GM21576 (cell line): ENCODE measurements at regions not wholly inside any gene's neighbourhood (a gene's known extent, or its start where the extent isn't known, plus 50 kb on each side); places are given as distances from the start of the nearest gene placed in this dataset.

Experiments
- ATAC-seq: cut with Tn5 transposase; IDR thresholded peaks from one replicate; pipeline ENCODE4 v1.9.1; 2021; ENCODE audit warnings: mild to moderate bottlenecking, moderate library complexity; ENCODE audit not compliant: unreplicated experiment

DNA sequence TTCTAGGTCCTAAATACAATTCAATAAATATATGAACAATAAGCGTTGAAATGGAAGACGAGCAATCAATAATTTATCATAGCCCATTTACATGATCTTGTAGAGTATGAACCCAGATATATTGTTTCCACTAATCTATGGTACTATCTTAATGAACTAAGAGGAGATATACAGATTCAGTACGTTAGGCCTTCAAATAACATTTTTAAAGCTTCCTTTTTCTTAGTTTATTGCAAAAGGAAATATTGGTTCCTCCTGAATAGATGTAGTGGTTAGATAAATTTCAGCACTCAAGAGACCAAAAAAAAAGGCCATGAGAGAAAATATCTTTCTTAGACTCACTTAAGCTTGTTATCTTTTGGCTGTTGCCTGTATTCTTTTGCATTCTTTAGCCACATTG lies 147.5 kb upstream of the PITX2 start:
- no peak for ATAC-seq

- no peak for ATAC-seq
Measured at GRCh38 chr4:110778521-110778920, 155.6 kb upstream of the PITX2 start.

- no peak for ATAC-seq
Measured at GRCh38 chr4:110780538-110780937, 157.7 kb upstream of the PITX2 start.

DNA sequence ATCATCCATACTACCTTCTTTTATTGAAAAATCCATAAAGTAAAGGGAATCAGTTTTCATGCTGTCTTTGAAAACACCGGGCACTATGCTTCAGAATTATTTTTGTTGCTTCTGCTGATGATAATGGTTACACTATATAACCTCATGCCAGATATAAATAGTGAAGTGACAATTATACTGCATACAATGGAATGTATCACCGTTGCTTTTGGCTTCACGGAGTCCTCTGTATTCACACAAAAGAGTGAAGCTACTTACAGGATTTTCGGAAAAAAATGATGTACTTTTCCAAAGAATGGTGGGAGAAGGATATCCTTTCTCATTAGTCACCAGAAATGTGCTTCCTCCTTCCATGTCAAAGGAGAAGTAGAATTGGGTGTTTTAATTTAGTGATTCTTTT lies 159.1 kb upstream of the PITX2 start:
- no peak for ATAC-seq

- no peak for ATAC-seq
Measured at GRCh38 chr4:110787109-110787508, 164.2 kb upstream of the PITX2 start.

GRCh38 chr4:110787707-110788106 lies 164.8 kb upstream of the PITX2 start:
- no peak for ATAC-seq

DNA sequence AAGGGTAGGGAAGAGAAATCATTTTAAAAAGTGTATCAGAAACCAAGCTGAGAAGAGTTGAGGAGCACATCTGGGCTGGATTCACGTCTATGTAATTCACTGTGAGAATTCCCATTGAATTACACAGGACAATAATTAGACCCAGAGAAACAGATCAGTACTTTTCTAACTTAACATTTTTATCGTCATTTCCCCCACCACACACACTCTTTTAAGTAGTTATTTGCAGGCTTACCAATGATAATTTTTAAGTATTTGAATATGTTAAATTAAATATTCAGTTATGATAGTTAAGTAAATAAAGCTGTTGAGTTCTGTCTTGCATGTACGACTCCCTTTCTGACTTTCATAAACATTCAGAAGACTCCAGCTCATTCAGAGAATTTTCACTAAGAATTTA lies 165.4 kb upstream of the PITX2 start:
- no peak for ATAC-seq

DNA sequence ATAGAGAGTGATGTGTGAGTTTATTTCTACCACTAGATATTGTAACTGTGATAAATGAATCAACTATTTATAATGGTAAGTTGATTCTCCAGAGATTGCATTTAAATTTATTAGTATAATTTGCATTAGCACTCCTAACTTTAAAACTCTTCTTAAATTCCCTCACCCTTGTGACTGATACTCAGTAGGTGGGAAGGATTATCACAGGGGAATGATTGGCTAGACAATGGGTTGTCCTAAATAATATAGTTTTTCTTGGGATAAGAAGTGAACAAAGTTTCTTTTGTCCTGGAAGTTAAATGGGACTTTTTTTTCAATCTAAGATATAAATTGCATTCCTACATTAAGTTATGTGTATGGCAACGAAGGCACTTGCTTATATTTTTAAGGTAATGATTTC lies 169.2 kb upstream of the PITX2 start:
- ATAC-seq = no peak

- ATAC-seq = no peak
Measured at GRCh38 chr4:110793381-110793801, 170.5 kb upstream of the PITX2 start.

DNA sequence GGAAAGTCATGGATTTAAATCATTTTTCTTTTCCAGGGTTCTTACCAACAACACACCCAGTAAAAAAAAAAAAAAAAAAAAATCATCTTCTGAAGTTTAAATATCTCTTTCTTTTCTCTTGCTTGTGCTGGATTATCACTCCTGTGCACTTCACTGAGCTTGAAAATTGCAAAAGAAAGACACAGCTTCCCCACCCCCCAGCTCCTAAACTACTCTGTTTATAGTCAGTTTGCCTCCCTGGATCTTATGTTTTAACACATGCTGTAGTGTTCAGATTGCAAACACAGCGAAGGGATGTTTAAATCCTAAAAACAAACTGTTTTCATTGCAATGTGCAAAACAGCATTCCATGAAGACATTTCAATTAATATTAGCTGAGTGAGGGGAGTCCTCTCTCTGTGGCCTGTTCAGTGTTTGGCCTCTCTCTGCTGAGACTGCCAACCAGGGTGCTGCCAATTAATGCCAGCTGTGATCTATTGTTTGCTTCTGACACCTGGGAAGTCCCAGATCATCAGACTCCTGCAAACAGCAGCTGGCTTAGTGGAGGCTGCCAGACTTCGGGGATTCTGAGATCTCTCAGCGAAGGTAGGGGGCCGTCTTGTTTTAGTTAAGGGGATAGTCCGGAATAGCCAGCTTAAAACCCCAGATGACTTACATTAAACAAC lies 171.1 kb upstream of the PITX2 start:
- ATAC-seq = no peak

GRCh38 chr4:110795971-110796370 lies 173.1 kb upstream of the PITX2 start:
- no peak for ATAC-seq

DNA sequence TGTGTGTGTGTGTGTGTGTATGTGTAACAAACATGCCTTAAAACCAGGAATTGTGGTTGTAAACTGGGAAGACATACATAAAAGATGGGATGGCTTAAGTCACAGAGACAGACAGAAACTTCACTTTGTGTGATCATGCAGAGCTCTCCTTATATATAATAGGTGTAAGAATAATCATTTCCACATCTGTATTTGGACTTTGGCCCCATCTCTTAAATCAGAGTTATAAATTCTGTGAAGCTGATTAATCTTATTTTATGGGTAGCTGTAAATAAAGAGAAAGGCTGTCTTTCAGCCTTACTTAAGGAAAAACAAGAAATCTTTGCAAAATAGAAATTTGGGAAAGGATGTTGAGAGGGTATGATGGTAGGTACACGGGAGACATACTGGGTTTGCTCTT lies 174.6 kb upstream of the PITX2 start:
- ATAC-seq = no peak

- no peak for ATAC-seq
Measured at GRCh38 chr4:110798687-110799086, 175.8 kb upstream of the PITX2 start.

DNA sequence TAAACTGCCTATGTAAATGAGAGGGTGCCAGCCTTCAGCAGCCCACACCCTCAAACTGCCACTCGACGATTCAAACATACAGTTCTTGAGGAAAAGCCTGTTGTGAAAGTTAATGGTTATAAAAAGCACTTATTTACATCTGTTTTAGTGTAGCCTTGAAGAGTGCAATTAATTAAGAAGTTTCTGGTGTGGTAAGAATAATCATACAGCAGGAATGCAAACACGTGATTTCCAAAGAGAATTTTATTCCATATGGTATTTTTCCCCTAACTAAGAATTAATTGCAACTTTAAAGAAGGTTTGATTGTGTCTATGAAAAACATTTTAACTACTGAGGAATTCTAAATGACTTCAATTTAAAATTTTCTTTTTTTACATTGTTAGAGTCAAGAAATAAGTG lies 176.3 kb upstream of the PITX2 start:
- ATAC-seq = no peak

- no peak for ATAC-seq
Measured at GRCh38 chr4:110801591-110801990, 178.7 kb upstream of the PITX2 start.

DNA sequence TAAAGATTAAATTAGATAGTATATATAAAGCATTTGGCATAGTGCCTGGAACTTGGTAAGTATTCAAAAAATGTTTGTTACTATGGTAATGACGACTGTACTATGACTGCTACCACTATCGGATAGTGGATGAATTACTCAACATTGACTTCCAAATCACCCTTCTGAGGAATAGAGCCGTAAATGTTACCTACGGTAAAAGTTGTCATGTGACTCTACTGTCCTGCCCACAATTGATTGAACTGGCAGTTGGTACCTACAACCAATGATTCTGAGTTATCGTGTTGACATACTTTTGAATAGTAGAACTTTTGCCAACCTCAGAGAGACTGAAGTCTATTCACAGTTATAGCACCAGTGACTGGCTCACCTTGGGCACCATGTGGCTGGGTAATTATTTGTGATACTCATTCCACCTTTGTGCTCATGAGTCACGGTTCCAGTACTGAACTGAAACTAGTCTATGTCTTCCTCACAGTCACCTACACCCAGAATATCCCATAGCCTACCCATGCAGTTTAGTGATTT lies 185.5 kb upstream of the PITX2 start:
- peak; percentile 52 for ATAC-seq

DNA sequence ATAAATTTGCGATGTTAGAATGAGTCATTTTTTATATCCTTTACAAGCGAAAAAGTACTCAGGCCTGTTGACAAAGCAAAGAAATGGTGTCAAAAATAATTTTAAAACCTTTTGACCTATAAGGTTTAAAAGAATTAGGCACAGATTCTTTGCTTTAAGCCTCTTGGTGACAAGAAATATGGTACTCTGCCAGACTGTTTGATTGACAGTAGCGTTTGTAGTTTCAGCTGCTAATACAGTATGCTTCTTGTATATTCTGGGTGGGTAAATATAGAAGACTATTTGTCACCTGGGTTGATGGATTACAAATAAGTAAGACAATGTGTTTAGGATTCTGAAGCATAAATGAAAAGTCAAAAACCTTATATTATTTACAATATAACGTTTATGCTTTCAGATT lies 193.1 kb upstream of the PITX2 start:
- ATAC-seq = no peak

DNA sequence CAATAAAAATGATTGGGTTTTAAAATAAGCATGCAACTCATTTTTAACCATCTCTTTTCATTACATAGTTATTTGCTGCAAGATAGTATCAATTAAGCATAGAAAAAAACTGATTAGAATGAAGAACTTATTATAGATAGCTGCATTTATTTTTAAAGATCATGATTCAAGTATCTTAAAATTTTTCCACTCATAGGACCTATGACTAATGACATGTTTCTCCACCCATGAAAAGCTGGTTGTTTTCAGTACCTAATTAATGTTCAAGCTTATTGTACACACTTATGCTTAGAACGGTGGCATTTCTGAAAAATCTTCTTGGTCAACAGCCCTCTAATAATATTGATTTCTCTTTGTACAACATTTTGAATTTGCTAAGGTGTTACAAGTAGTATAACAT lies 193.5 kb upstream of the PITX2 start:
- no peak for ATAC-seq

GRCh38 chr4:110821186-110821585 lies 198.3 kb upstream of the PITX2 start:
- no peak for ATAC-seq

DNA sequence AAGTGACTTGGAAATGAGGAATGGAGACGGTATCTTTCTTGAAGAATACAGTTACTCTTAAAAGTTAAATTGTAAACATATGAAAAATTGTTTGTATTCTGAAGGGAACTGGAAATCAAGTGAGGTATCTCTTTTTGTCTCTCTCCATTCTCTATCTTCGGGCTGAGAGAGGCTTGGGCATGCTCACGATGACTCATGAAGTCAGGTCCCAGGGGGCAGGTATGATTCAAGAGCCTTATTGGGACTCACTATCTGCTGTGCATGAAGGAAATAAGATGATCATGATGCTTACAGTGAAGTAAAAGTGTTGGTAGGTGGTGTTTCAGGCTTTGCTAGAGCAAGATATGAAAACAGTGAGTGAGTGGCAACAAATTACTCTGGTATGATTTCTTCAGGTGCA lies 200.4 kb upstream of the PITX2 start:
- ATAC-seq = no peak

DNA sequence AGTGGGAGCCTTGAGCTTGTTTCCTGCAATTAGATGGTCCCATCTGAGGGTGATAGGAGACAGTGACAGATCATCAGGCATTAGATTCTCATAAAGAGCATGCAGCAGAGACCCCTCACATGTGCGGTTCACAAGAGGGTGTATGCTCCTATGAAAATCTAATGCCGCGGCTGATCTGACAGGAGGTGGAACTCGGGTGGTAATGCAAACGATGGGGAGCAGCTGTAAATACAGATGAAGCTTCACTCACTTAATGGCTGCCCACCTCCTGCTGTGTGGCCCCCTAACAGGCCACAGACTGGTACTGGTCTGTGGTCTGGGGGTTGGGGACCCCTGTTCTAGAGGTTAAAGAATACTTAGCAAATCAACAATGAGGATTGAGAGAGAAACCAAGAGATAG lies 201.5 kb upstream of the PITX2 start:
- no peak for ATAC-seq

DNA sequence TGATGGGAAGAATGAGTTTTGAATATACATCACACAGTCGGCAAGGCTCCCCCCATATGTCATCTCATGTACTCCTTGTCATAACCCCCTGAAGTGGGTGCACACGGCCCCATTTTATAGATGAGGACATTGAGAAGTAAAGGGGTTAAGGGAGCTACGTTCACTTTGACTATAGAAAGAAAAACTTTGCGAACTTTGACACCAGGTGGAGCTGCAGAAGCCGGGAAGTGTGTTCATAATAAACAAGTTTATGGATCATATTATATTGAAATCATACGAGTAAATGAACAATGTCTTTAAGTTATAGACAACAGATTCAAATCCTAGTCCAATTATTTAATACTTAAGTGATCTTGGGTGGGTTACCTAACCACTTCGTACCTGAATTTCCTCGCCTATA lies 203.8 kb upstream of the PITX2 start:
- ATAC-seq = no peak

GRCh38 chr4:110830461-110830860 lies 207.6 kb upstream of the PITX2 start:
- ATAC-seq = no peak
